SU-DHL-6 (cell line): ENCODE measurements at regions not wholly inside any gene's neighbourhood (a gene's known extent, or its start where the extent isn't known, plus 50 kb on each side); places are given as distances from the start of the nearest gene placed in this dataset.

Source experiments
- H2AFZ ChIP-seq: fragments of 200-600 bp; sonication (generic); 2 replicates; pipeline ENCODE4 v1.6.1; 2014; ENCODE audit warnings: low read depth, mild to moderate bottlenecking, moderate library complexity, mixed read lengths, antibody characterized with exemption, low read length; ENCODE audit not compliant: severe bottlenecking
- H3F3A ChIP-seq: fragments of 200-600 bp; shearing (Covaris generic); 2 replicates; pipeline ENCODE4 v1.6.0; 2016; ENCODE audit warnings: antibody characterized with exemption, mild to moderate bottlenecking; ENCODE audit not compliant: insufficient read depth
- H3K27ac ChIP-seq: fragments of 200-600 bp; sonication (generic); 2 replicates; pipeline ENCODE4 v1.5.1; 2016; ENCODE audit warnings: low read depth, mild to moderate bottlenecking, low read length, moderate library complexity, mixed read lengths
- H3K27me3 ChIP-seq: fragments of 200-600 bp; sonication (generic), shearing (Covaris generic); 2 replicates; pipeline ENCODE4 v1.6.0; 2014; ENCODE audit warnings: mild to moderate bottlenecking, low read length
- H3K36me3 ChIP-seq: fragments of 200-600 bp; sonication (generic); 2 replicates; pipeline ENCODE4 v1.6.1; 2014; ENCODE audit warnings: mild to moderate bottlenecking, low read length, mixed read lengths
- H3K4me2 ChIP-seq: fragments of 300-600, 200-600 bp; shearing (Covaris generic), sonication (generic); 2 replicates; pipeline ENCODE4 v1.6.0; 2014; ENCODE audit warnings: low read length, low read depth, mild to moderate bottlenecking; ENCODE audit not compliant: poor library complexity, severe bottlenecking
- H3K4me3 ChIP-seq: fragments of 200-600 bp; sonication (generic); 2 replicates; pipeline ENCODE4 v1.5.1; 2014; ENCODE audit warnings: antibody characterized with exemption, low read length, mild to moderate bottlenecking, mixed read lengths; ENCODE audit not compliant: insufficient read depth, poor library complexity, severe bottlenecking
- H3K79me2 ChIP-seq: fragments of 200-600 bp; sonication (generic); 2 replicates; pipeline ENCODE4 v1.6.1; 2014; ENCODE audit warnings: mild to moderate bottlenecking, low read length, moderate library complexity; ENCODE audit not compliant: insufficient read depth
- H3K9ac ChIP-seq: fragments of 200-600 bp; sonication (generic); 2 replicates; pipeline ENCODE4 v1.7.0; 2014; ENCODE audit warnings: mild to moderate bottlenecking, low read length
- H3K9me2 ChIP-seq: fragments of 200-600 bp; sonication (generic); replicated peaks from 2 replicates; pipeline ENCODE4 v1.6.1; 2014; ENCODE audit warnings: low read length; ENCODE audit not compliant: insufficient read depth
- H3K9me3 ChIP-seq: fragments of 200-600 bp; sonication (generic); 2 replicates; pipeline ENCODE4 v1.6.1; 2014; ENCODE audit warnings: low read length, mixed read lengths; ENCODE audit not compliant: insufficient read depth
- H4K20me1 ChIP-seq: fragments of 200-600 bp; sonication (generic); 2 replicates; pipeline ENCODE4 v1.6.1; 2014; ENCODE audit warnings: low read depth, mild to moderate bottlenecking, antibody characterized with exemption, low read length, moderate library complexity, mixed read lengths
- CTCF ChIP-seq: fragments of 200-600 bp; sonication (generic); IDR thresholded peaks from one replicate; pipeline ENCODE4 v1.5.1; 2017; ENCODE audit warnings: antibody characterized with exemption, mild to moderate bottlenecking, low read length, moderate library complexity; ENCODE audit not compliant: insufficient read depth, poor library complexity, severe bottlenecking
- EZH2phosphoT487 ChIP-seq: fragments of 200-600 bp; sonication (generic), shearing (Covaris generic); conservative IDR thresholded peaks from 2 replicates; pipeline ENCODE4 v1.6.1; 2018; ENCODE audit warnings: mild to moderate bottlenecking, antibody characterized with exemption, low read length, moderate library complexity, mixed read lengths

- no peak overlapping the region for H3K27ac ChIP-seq
- TF ChIP-seq CTCF: no peak
- no peak for TF ChIP-seq EZH2phosphoT487
- H3K79me2 ChIP-seq: no peaks in the 10 kb centered on the region
- H3K27me3 ChIP-seq: no peaks in the 10 kb centered on the region
- H3K36me3 ChIP-seq: no peaks in the 10 kb centered on the region
- H3K9me2 ChIP-seq: no peaks in the 10 kb centered on the region
- no peaks in the 10 kb centered on the region for H3K9me3 ChIP-seq
- H3K4me3 ChIP-seq: no peak overlapping the region
- no peaks in the 10 kb centered on the region for H4K20me1 ChIP-seq
- H3K4me2 ChIP-seq: no peak overlapping the region
- H2AFZ ChIP-seq: no peak overlapping the region
- H3F3A ChIP-seq: no peaks in the 10 kb centered on the region
- no peak overlapping the region for H3K9ac ChIP-seq
Observed at GRCh38 chr2:192444286-192444838, 249.6 kb upstream of the TMEFF2 start.

- Histone ChIP-seq H3K27ac (no peak overlapping the region), H3K27me3 (no peaks in the 10 kb centered on the region), H3K4me3 (no peak overlapping the region), H3K79me2 (no peaks in the 10 kb centered on the region), H4K20me1 (no peaks in the 10 kb centered on the region), H3K9ac (no peak overlapping the region), H3K9me2 (no peaks in the 10 kb centered on the region), H3K36me3 (no peaks in the 10 kb centered on the region), H3F3A (no peaks in the 10 kb centered on the region), H2AFZ (no peak overlapping the region), H3K4me2 (no peak overlapping the region), H3K9me3 (no peaks in the 10 kb centered on the region)
- TF ChIP-seq EZH2phosphoT487: no peak
Observed at GRCh38 chr2:192443831-192444230, 249.1 kb upstream of the TMEFF2 start.

- H3K27me3 ChIP-seq: no peaks in the 10 kb centered on the region
- H3K9me3 ChIP-seq: no peaks in the 10 kb centered on the region
- no peaks in the 10 kb centered on the region for H3K36me3 ChIP-seq
- no peak overlapping the region for H3K9ac ChIP-seq
- H2AFZ ChIP-seq: no peak overlapping the region
- H3K4me3 ChIP-seq: no peak overlapping the region
- H3K27ac ChIP-seq: no peak overlapping the region
- no peaks in the 10 kb centered on the region for H3K79me2 ChIP-seq
- TF ChIP-seq EZH2phosphoT487 (no peak), CTCF (no peak)
- no peaks in the 10 kb centered on the region for H3K9me2 ChIP-seq
- no peak overlapping the region for H3K4me2 ChIP-seq
- no peaks in the 10 kb centered on the region for H4K20me1 ChIP-seq
- no peaks in the 10 kb centered on the region for H3F3A ChIP-seq
Observed at GRCh38 chr2:192438239-192438638, 243.5 kb upstream of the TMEFF2 start.

GRCh38 chr2:192437653-192438052 lies 242.9 kb upstream of the TMEFF2 start:
- no peaks in the 10 kb centered on the region for H3K9me2 ChIP-seq
- no peak overlapping the region for H3K4me3 ChIP-seq
- no peaks in the 10 kb centered on the region for H3K36me3 ChIP-seq
- H3K79me2 ChIP-seq: no peaks in the 10 kb centered on the region
- H3K4me2 ChIP-seq: no peak overlapping the region
- H3K27me3 ChIP-seq: no peaks in the 10 kb centered on the region
- no peak overlapping the region for H3K9ac ChIP-seq
- H3K27ac ChIP-seq: no peak overlapping the region
- no peaks in the 10 kb centered on the region for H4K20me1 ChIP-seq
- no peak for TF ChIP-seq CTCF
- TF ChIP-seq EZH2phosphoT487: no peak
- H3F3A ChIP-seq: no peaks in the 10 kb centered on the region
- H2AFZ ChIP-seq: no peak overlapping the region
- H3K9me3 ChIP-seq: no peaks in the 10 kb centered on the region
